ENCODE measurements at regions not wholly inside any gene's neighbourhood (a gene's known extent, or its start where the extent isn't known, plus 50 kb on each side); places are given as distances from the start of the nearest gene placed in this dataset.

- intact Hi-C loops (cut with DNase I), result no loop called here
Measured at GRCh38 chr1:81550753-81551152, 250.0 kb upstream of the ADGRL2 start.

GRCh38 chr1:81549588-81550127, 251.1 kb upstream of the ADGRL2 start:
- intact Hi-C loops (cut with DNase I), result no loop called here
- no peak for DNase-seq (ENCODE audit: low spot score)

More at GRCh38 chr1:81550753-81551152, 250.0 kb upstream of the ADGRL2 start:
- DNase-seq (ENCODE audit: low spot score), result no peak

GRCh38 chr1:81548918-81549587, 251.7 kb upstream of the ADGRL2 start:
- intact Hi-C loops (cut with DNase I), result no loop called here
- no peak for DNase-seq (ENCODE audit: low spot score)

- intact Hi-C loops (cut with DNase I), result no loop called here
- no peak for DNase-seq (ENCODE audit: low spot score)
Measured at GRCh38 chr1:81547912-81548303, 252.8 kb upstream of the ADGRL2 start.

- intact Hi-C loops (cut with DNase I), result no loop called here
- no peak for DNase-seq (ENCODE audit: low spot score)
Measured at GRCh38 chr1:81547261-81547911, 253.3 kb upstream of the ADGRL2 start.

- intact Hi-C loops (cut with DNase I), result no loop called here
- no peak for DNase-seq (ENCODE audit: low spot score)
Measured at GRCh38 chr1:81545734-81546133, 255.0 kb upstream of the ADGRL2 start.

- intact Hi-C loops (cut with DNase I), result no loop called here
- DNase-seq (ENCODE audit: low spot score), result no peak
Measured at GRCh38 chr1:81543764-81544163, 257.0 kb upstream of the ADGRL2 start.

- no peak for DNase-seq (ENCODE audit: low spot score)
- intact Hi-C loops (cut with DNase I), result no loop called here
Measured at GRCh38 chr1:81542196-81542595, 258.5 kb upstream of the ADGRL2 start.

- no peak for DNase-seq (ENCODE audit: low spot score)
- intact Hi-C loops (cut with DNase I), result no loop called here
Measured at GRCh38 chr1:81540216-81540615, 260.5 kb upstream of the ADGRL2 start.

- DNase-seq (ENCODE audit: low spot score), result no peak
- intact Hi-C loops (cut with DNase I), result no loop called here
Measured at GRCh38 chr1:81529014-81529413, 271.7 kb upstream of the ADGRL2 start.

- DNase-seq (ENCODE audit: low spot score), result no peak
- intact Hi-C loops (cut with DNase I), result no loop called here
Measured at GRCh38 chr1:81525085-81525484, 275.6 kb upstream of the ADGRL2 start.

GRCh38 chr1:81519987-81520386, 280.7 kb upstream of the ADGRL2 start:
- no peak for DNase-seq (ENCODE audit: low spot score)
- intact Hi-C loops (cut with DNase I), result no loop called here

- no peak for DNase-seq (ENCODE audit: low spot score)
- intact Hi-C loops (cut with DNase I), result no loop called here
Measured at GRCh38 chr1:81517987-81518386, 282.7 kb upstream of the ADGRL2 start.

GRCh38 chr1:81513796-81514354, 286.9 kb upstream of the ADGRL2 start:
- no peak for DNase-seq (ENCODE audit: low spot score)
- intact Hi-C loops (cut with DNase I), result no loop called here

- intact Hi-C loops (cut with DNase I), result no loop called here
- DNase-seq (ENCODE audit: low spot score), result no peak
Measured at GRCh38 chr1:81512252-81513003, 288.3 kb upstream of the ADGRL2 start.

- intact Hi-C loops (cut with DNase I), result no loop called here
Measured at GRCh38 chr1:81511281-81511680, 289.5 kb upstream of the ADGRL2 start.

GRCh38 chr1:81510701-81511100, 290.0 kb upstream of the ADGRL2 start:
- intact Hi-C loops (cut with DNase I), result no loop called here
- DNase-seq (ENCODE audit: low spot score), result no peak

More at GRCh38 chr1:81511281-81511680, 289.5 kb upstream of the ADGRL2 start:
- DNase-seq (ENCODE audit: low spot score), result no peak

- intact Hi-C loops (cut with DNase I), result no loop called here
- DNase-seq (ENCODE audit: low spot score), result no peak
Measured at GRCh38 chr1:81509594-81509993, 291.1 kb upstream of the ADGRL2 start.

- intact Hi-C loops (cut with DNase I), result no loop called here
- DNase-seq (ENCODE audit: low spot score), result no peak
Measured at GRCh38 chr1:81506699-81507098, 294.0 kb upstream of the ADGRL2 start.

- DNase-seq (ENCODE audit: low spot score), result no peak
- intact Hi-C loops (cut with DNase I), result no loop called here
Measured at GRCh38 chr1:81505831-81506230, 294.9 kb upstream of the ADGRL2 start.
